Lung (tissue), 11 donors: ENCODE measurements at regions not wholly inside any gene's neighbourhood (a gene's known extent, or its start where the extent isn't known, plus 50 kb on each side); places are given as distances from the start of the nearest gene placed in this dataset.

Experiments
- ATAC-seq: fragments of 200-7000 bp; cut with Tn5 transposase; one replicate; pipeline ENCODE4 v1.9.1; 2020; ENCODE audit warnings: moderate number of reproducible peaks; ENCODE audit not compliant: insufficient read depth, low FRiP score
- DNase-seq, 3 donors: peaks; one replicate each; pipeline ENCODE4 v3.0.0-alpha.2; 2013 to 2017
- H3K27ac ChIP-seq, 2 donors: one replicate each; pipeline ENCODE4 v1.5.1; 2013; ENCODE audit warnings: mild to moderate bottlenecking in 2 of 2, moderate library complexity in 2 of 2, control low read depth in 1 of 2, inconsistent platforms in 1 of 2, low read depth in 1 of 2, low read length in 1 of 2
- H3K27me3 ChIP-seq, 3 donors: one replicate each; pipeline ENCODE4 v1.5.1; 2013; ENCODE audit warnings: low read length in 2 of 3; ENCODE audit not compliant: control insufficient read depth in 3 of 3, insufficient read depth in 3 of 3
- H3K36me3 ChIP-seq, 4 donors: one replicate each; pipeline ENCODE4 v1.5.1; 2013; ENCODE audit warnings: low read length in 4 of 4, mild to moderate bottlenecking in 1 of 4, moderate library complexity in 1 of 4; ENCODE audit not compliant: control insufficient read depth in 4 of 4, insufficient read depth in 4 of 4
- H3K4me1 ChIP-seq, 5 donors: one replicate each; pipeline ENCODE4 v1.5.1; 2013; ENCODE audit warnings: low read length in 5 of 5, mild to moderate bottlenecking in 2 of 5, moderate library complexity in 1 of 5; ENCODE audit not compliant: control insufficient read depth in 5 of 5, insufficient read depth in 5 of 5
- H3K4me3 ChIP-seq: one replicate; pipeline ENCODE4 v1.5.1; 2013; ENCODE audit warnings: mild to moderate bottlenecking, control low read depth, moderate library complexity
- H3K9ac ChIP-seq, 2 donors: one replicate each; pipeline ENCODE4 v1.5.1; 2013; ENCODE audit warnings: low read length in 2 of 2, control low read depth in 1 of 2; ENCODE audit not compliant: insufficient read depth in 1 of 2
- H3K9me3 ChIP-seq, 4 donors: one replicate each; pipeline ENCODE4 v1.5.1; 2013; ENCODE audit warnings: low read length in 3 of 4, mild to moderate bottlenecking in 1 of 4, moderate library complexity in 1 of 4; ENCODE audit not compliant: control insufficient read depth in 4 of 4, insufficient read depth in 3 of 4
- WGBS, 2 donors: extraction: QIAGEN DNeasy Blood & Tissue Kit; methylation state at CpG; one replicate each; pipeline ENCODE4 v1.1.7; 2013; 5-methylcytosine and 5-hydroxymethylcytosine counted together
- TF ChIP-seq, protein P1 (sequence below): IDR thresholded peaks from 2 replicates; pipeline ENCODE4 v1.5.1; 2012; ENCODE audit warnings: mild to moderate bottlenecking; ENCODE audit errors: control extremely low read depth, extremely low read depth
- donor health status: control.
- donor health status: control.
- donor health status: Bipolar disorder and iron deficiency.
- donor health status: healthy.
- donor health status: DM: yes; HTN: yes; CAD: no.

DNA sequence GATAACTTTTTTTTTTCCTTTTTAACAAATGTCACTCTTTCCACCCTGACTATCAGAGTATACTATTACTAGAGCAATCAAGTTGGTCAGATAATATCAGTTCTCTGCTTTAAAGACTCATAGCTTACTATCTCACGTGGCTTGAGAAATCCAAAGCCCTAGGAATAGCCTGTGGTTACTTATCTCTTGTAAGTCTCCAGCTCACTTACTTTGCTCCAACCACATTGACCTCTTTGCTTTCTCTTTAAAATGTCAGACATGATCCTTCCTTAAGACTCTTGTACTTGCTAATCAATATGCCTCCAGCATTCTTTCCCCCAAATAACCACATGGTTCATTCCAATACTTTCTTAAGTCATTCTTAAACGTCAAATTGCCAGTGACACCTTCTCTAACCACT is 1292.2 kb downstream of the REEP3 start:
- DNase-seq (no peak), ATAC-seq (no peak)
- WGBS, 2 donors = 70 to 72% methylated on average over 2 of the region's 2 CpGs
- Histone ChIP-seq H3K27me3 (no peaks in the 10 kb centered on the region), H3K9me3 (peaks cover 0 to 9% (median 0%) of the 10 kb centered on the region in 4 donors), H3K9ac (no peak overlapping the region), H3K4me1 (no peaks in the 10 kb centered on the region), H3K27ac (no peak overlapping the region), H3K36me3 (no peaks in the 10 kb centered on the region), H3K4me3 (no peak overlapping the region)
- TF ChIP-seq, protein P1, sequence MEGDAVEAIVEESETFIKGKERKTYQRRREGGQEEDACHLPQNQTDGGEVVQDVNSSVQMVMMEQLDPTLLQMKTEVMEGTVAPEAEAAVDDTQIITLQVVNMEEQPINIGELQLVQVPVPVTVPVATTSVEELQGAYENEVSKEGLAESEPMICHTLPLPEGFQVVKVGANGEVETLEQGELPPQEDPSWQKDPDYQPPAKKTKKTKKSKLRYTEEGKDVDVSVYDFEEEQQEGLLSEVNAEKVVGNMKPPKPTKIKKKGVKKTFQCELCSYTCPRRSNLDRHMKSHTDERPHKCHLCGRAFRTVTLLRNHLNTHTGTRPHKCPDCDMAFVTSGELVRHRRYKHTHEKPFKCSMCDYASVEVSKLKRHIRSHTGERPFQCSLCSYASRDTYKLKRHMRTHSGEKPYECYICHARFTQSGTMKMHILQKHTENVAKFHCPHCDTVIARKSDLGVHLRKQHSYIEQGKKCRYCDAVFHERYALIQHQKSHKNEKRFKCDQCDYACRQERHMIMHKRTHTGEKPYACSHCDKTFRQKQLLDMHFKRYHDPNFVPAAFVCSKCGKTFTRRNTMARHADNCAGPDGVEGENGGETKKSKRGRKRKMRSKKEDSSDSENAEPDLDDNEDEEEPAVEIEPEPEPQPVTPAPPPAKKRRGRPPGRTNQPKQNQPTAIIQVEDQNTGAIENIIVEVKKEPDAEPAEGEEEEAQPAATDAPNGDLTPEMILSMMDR = no peak

GRCh38 chr10:64814201-64814600 is 1293.0 kb downstream of the REEP3 start:
- Histone ChIP-seq H3K4me1 (no peaks in the 10 kb centered on the region), H3K9ac (no peak overlapping the region), H3K27me3 (no peaks in the 10 kb centered on the region), H3K9me3 (peaks cover 0 to 9% (median 0%) of the 10 kb centered on the region in 4 donors), H3K27ac (no peak overlapping the region), H3K36me3 (no peaks in the 10 kb centered on the region), H3K4me3 (no peak overlapping the region)
- TF ChIP-seq, protein P1 = no peak
- ATAC-seq = no peak
- DNase-seq = no peak
- 79 to 88% methylated on average over 2 of the region's 2 CpGs for WGBS, 2 donors

DNA sequence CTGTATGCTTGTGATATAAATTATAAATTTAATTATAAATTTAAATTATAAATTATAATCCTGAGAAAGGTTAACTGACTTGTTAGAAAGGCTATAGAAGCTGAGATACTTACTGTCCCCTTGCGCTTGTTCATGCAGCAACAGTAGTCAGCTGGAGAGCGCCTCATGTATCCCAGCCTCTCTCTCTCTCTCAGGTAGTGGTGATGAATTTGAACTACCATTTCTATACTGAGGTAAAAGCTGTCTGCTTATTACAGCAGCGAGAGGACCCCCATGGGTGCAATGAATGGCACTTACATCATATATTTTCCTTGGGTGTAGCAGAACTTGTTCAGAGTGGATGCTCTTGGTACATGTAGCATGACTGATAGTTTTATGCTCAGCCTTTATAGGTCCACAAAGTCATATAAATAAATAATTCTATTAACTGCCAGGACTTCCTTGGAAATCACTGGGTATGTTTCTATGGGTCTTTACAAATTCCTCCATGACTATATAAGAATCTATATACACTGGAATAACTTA is 1308.7 kb downstream of the REEP3 start:
- TF ChIP-seq, protein P1 = no peak

GRCh38 chr10:64830869-64831268 is 1309.7 kb downstream of the REEP3 start:
- Histone ChIP-seq H3K4me3 (no peak overlapping the region), H3K9me3 (no peaks in the 10 kb centered on the region), H3K27me3 (no peaks in the 10 kb centered on the region), H3K9ac (no peak overlapping the region), H3K4me1 (no peaks in the 10 kb centered on the region), H3K27ac (no peak overlapping the region), H3K36me3 (no peaks in the 10 kb centered on the region)
- TF ChIP-seq, protein P1 = no peak
- ATAC-seq (no peak), DNase-seq (no peak)
- 46 to 64% methylated on average over 2 of the region's 2 CpGs for WGBS, 2 donors

More for the DNA sequence above, 1308.7 kb downstream of the REEP3 start:
- DNase-seq = no peak
- no peak for ATAC-seq
- Histone ChIP-seq H3K4me3 (no peak overlapping the region), H3K4me1 (no peaks in the 10 kb centered on the region), H3K36me3 (no peaks in the 10 kb centered on the region), H3K27me3 (no peaks in the 10 kb centered on the region), H3K9ac (no peak overlapping the region), H3K9me3 (no peaks in the 10 kb centered on the region), H3K27ac (no peak overlapping the region)
- WGBS, 2 donors = 85 to 87% methylated on average over 3 of the region's 3 CpGs
